ENCODE measurements at regions not wholly inside any gene's neighbourhood (a gene's known extent, or its start where the extent isn't known, plus 50 kb on each side); places are given as distances from the start of the nearest gene placed in this dataset.

DNA sequence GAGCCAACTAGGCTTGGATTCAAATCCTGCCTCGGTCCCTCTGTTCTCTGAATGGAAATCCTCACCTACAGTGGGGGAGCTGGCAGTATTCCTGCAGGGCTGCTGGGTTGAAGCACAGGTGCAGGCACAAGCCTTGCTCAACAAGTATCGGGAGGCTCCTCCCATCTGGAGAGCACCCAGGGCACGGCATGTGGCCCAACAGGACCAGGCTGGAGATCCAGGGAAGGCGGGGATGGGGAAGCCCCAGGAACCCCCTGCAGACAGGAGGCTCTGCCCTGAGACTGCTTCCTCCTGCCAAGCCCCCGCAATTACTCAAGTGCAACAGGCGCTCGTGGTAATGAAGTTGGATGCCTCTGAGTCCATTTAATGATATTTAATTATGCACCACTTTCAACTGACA, 128.0 kb upstream of the VSTM2B start:
- TF ChIP-seq, protein P1, sequence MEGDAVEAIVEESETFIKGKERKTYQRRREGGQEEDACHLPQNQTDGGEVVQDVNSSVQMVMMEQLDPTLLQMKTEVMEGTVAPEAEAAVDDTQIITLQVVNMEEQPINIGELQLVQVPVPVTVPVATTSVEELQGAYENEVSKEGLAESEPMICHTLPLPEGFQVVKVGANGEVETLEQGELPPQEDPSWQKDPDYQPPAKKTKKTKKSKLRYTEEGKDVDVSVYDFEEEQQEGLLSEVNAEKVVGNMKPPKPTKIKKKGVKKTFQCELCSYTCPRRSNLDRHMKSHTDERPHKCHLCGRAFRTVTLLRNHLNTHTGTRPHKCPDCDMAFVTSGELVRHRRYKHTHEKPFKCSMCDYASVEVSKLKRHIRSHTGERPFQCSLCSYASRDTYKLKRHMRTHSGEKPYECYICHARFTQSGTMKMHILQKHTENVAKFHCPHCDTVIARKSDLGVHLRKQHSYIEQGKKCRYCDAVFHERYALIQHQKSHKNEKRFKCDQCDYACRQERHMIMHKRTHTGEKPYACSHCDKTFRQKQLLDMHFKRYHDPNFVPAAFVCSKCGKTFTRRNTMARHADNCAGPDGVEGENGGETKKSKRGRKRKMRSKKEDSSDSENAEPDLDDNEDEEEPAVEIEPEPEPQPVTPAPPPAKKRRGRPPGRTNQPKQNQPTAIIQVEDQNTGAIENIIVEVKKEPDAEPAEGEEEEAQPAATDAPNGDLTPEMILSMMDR (IDR thresholded peaks at IDR 0.05; ENCODE audit: insufficient read depth, low read depth, low read length, missing control alignments): no peak
- no peak for DNase-seq (ENCODE audit: low read depth)
- H3K4me3 ChIP-seq (ENCODE audit: low read depth, low read length): no peak overlapping the region

DNA sequence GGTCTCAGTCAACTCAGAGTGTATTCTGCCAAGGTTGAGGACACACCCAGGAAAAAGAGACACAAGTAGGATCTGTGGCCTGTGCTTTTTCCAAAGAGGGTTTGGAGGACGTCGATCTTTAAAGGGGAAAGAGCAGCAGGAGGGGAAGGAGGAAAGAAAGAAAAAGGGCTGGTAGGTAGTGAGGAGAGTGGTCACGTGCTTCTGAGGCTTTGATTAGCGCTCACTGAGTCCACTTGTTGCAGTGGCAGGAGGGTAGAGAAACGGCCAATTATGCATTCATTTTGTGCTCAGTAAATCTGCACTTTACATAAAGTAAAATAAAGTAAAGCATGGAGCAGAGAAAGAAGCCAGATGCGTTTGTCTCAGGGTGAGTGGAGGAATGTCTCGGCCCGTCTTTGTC, 126.0 kb upstream of the VSTM2B start:
- no peak for DNase-seq (ENCODE audit: low read depth)
- TF ChIP-seq, protein P1 (IDR thresholded peaks at IDR 0.05; ENCODE audit: insufficient read depth, low read depth, low read length, missing control alignments): no peak
- H3K4me3 ChIP-seq (ENCODE audit: low read depth, low read length): no peak overlapping the region

DNA sequence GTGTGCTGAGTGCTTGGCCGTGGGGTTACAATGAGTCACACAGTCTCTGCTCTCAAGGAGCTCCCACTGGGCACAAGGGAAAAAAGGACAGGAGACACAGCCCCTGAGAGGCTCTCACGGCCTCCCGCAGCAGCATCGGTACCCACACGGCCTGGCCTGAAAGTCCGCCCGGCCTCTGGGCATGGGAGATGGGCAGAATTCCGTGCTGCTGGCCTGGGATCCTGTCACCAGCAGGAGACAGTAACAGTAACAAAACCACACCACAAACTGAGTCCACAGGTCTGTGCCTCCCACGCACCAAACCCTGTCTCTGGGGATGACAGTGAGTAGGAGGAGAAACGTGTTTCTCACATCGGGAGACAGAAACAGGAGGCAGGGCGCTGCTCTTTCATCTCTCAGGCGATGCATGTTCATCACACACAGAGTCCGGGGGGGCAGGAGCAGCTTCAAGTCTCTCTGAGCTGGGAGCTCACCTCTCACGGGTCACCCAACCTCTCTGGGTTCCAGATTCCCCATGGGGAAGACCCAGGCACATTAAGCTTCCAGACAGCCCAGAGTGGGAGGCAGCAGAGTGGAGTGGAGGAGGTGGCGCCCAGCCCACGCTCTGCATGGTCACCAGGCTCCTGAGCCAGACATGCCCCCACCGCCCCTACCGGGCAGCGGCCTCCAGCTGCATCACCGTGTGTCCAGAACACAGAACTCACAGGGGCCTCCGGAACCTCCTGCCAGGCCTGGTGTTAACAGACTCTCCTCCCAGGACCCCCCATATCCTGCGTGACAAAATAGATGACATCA, 124.7 kb upstream of the VSTM2B start:
- DNase-seq (ENCODE audit: low read depth): peak; percentile 15
- TF ChIP-seq, protein P1 (IDR thresholded peaks at IDR 0.05; ENCODE audit: insufficient read depth, low read depth, low read length, missing control alignments): no peak
- H3K4me3 ChIP-seq (ENCODE audit: low read depth, low read length): no peak overlapping the region

DNA sequence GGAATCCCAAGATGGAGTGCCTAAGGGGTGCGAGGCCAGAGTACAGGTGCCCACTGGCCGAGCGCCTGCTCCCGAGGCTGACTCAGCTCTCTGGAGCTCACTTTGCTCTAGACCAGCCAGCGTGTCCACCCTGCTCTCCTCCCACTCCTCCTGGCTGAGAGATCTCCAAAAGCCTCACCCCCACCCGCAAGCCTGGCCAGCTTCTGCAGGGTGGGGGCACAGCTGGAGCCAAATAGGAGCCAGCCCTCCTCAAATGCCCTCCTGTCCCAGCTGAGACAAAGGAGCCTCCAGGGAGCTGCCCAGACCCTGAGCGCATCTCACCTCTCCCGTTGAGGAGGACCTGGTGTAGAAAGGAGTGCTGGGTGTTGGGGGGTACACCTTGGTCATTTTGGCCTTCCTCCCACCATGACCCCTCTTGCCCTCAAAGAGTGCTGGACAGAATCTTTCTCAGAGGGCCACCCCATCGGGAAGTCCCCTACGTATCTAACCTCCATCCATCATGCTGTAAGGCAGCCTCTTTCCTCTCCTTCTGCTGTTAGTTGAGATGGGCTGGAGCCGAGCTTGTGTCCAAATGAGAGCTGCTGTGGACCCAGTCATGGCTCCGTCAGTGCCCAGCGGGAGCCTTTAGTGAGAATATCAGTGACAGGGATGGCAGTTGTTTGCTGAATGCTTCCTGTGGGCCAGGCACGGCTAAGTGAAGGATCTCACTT, 123.9 kb upstream of the VSTM2B start:
- no peak for DNase-seq (ENCODE audit: low read depth)
- TF ChIP-seq, protein P1 (IDR thresholded peaks at IDR 0.05; ENCODE audit: insufficient read depth, low read depth, low read length, missing control alignments): no peak
- no peak overlapping the region for H3K4me3 ChIP-seq (ENCODE audit: low read depth, low read length)

DNA sequence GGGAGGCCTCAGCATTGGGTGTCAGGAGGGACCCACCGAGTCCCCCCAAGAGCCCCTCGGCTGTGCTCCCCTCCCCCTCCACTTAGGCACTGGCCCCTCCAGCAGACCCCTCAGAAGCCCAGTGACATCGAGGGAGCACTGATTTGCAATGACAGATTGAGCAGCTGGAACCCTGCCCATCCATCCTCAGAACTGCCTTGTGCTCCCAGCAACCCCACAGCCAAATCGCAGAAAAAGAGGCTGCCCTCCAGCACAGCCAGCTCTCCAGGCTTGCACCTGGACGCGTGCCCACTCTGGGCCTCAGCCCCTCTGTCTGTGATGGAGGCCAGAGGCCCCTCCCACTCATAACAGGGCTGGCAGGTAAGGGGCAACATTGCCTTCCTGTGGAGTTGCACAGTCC, 123.2 kb upstream of the VSTM2B start:
- TF ChIP-seq, protein P1 (IDR thresholded peaks at IDR 0.05; ENCODE audit: insufficient read depth, low read depth, low read length, missing control alignments): no peak
- DNase-seq (ENCODE audit: low read depth): no peak
- H3K4me3 ChIP-seq (ENCODE audit: low read depth, low read length): no peak overlapping the region

DNA sequence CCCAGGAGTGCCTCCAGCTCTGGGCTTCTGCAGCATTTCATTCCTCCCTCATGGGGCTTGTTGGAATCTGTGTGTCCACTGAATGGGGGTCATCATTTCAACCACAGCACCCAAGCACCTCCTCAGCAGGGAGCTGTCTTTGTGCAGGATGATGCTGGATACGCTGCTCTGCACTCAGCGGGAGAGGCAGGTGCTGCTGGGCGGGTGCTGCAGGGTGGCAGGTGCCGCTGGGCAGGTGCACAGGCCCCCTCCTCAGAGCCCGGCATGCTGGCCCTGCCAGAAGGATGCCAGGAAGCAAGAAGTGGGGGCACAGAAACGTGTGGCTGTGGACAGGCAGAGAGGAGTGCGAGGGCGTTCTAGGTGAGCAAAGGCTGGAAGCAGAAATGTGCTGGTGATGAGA, 121.8 kb upstream of the VSTM2B start:
- H3K4me3 ChIP-seq (ENCODE audit: low read depth, low read length): no peak overlapping the region
- TF ChIP-seq, protein P1 (IDR thresholded peaks at IDR 0.05; ENCODE audit: insufficient read depth, low read depth, low read length, missing control alignments): no peak
- no peak for DNase-seq (ENCODE audit: low read depth)

All from GM12865 (cell line).